Activated T-helper 2 cell treated with anti-CD3 and anti-CD28 coated beads, Interferon-gamma antibody, Interleukin-2, Interleukin-4, amounts not matched to agents 10 μg/mL and 5 μg/mL and 100 μg/mL, durations not matched to agents 14 hours and 24 hours and 36 hours (primary cell): ENCODE measurements at regions not wholly inside any gene's neighbourhood (a gene's known extent, or its start where the extent isn't known, plus 50 kb on each side); places are given as distances from the start of the nearest gene placed in this dataset.

Experiments used
- DNase-seq: peaks from one replicate; pipeline ENCODE4 v3.0.0; 2021; ENCODE audit warnings: low spot score
- H3K27ac Mint-ChIP-seq: one replicate; pipeline ENCODE4 v1.8.0; 2021; ENCODE audit warnings: mixed read lengths
- H3K27me3 Mint-ChIP-seq: one replicate; pipeline ENCODE4 v1.8.0; 2021; ENCODE audit warnings: low read depth, mixed read lengths
- H3K36me3 Mint-ChIP-seq: one replicate; pipeline ENCODE4 v1.8.0; 2021; ENCODE audit warnings: low read depth, mixed read lengths
- H3K4me1 Mint-ChIP-seq: one replicate; pipeline ENCODE4 v1.8.0; 2021; ENCODE audit warnings: low read depth, mixed read lengths
- H3K4me3 Mint-ChIP-seq: one replicate; pipeline ENCODE4 v1.8.0; 2021; ENCODE audit warnings: low read depth, mild to moderate bottlenecking, moderate library complexity, mixed read lengths
- H3K9me3 Mint-ChIP-seq: one replicate; pipeline ENCODE4 v1.8.0; 2021; ENCODE audit warnings: mixed read lengths
- intact Hi-C: fragments of 100-400 bp; cut with micrococcal nuclease; formaldehyde crosslinking; loops from one replicate; pipeline ENCODE4 v1.15.1; 2023

DNA sequence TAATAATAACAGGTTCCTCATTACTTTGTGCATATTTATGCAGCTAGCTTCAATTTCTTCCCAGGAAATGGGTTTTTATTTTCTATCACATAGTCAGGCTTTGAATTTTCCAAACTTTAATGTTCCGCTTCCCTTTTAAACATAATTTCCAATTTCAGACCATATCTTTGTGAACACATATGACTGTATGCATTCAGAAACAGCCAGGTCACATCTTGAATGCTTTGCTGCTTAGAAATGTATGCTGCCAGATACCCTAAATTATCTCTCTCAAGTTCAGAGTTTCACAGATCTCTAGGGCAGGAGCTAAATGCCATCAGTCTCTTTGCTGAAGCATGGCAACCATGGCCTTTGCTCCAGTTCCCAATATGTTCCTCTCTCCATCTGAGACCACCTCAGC is 2203.8 kb downstream of the LRRC4C start:
- Mint-ChIP-seq H3K9me3 (peaks cover 44% of the 10 kb centered on the region), H3K27ac (no peak overlapping the region), H3K36me3 (no peaks in the 10 kb centered on the region), H3K4me1 (no peaks in the 10 kb centered on the region), H3K4me3 (no peak overlapping the region), H3K27me3 (no peaks in the 10 kb centered on the region)
- intact Hi-C loops: no loop called here
- DNase-seq: no peak

DNA sequence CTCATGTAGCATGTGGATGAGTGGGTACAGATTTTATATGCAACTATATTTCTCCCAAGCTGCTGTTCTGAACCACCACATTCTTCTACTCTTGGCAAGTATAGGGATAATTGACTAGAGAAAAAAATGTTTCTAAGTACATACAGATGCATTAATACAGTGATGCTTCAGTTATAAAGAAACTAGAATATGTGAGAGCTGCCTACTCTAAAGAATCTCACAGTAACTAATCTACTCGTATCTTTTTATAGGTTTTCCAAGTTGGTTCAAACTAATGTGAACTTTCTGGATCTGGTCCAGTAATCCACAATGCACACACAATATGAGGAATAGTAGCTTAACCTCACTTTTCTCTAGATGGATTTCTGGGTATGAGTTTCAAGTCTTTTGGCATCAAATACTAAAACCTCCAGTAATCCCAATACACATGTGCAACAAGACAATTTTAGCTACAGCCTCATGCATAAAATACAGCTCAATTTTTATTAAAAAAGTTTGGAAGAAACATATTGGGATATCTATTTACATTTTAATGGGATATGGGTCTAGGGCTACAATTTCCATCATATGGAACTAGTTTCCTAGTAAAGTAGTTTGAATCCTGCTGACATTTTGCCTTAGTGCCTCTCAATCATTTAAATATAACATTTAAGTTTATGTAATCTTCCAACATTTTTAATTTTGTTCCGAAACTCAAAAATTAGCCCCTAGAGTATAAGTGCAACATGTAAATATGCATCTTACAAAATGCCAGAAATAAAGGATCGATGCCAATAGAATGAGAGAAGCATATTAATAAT is 2209.7 kb downstream of the LRRC4C start:
- intact Hi-C loops: no loop called here
- Mint-ChIP-seq H3K27me3 (no peaks in the 10 kb centered on the region), H3K36me3 (no peaks in the 10 kb centered on the region), H3K9me3 (peaks cover 24% of the 10 kb centered on the region), H3K4me3 (no peak overlapping the region), H3K4me1 (no peaks in the 10 kb centered on the region), H3K27ac (no peak overlapping the region)
- DNase-seq: no peak

DNA sequence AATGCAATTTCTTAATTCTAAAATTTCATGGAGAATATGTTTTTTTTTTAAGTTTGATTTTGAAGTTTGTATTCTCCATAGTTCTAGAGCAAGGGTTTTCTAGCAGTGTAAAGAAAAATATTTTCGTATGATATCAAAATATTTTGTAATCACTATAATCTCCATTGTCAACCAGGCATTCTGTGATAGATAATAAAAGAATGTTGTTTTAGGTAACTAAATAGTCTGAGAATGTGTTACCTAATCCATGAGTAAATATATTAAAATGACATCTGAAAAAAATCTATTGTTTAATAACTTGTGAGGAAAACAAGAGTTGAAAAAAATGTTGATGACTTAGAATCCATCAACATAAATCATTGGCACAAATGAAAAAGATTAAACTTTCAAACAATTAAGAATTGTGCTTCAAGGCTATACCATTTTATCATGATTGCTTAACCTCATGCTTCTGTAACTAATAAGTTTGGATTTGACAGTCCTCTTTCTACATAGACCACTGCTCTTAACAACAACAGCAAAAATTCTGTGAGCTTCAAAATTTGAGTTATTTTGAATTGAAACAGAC is 2211.8 kb downstream of the LRRC4C start:
- intact Hi-C loops: no loop called here
- DNase-seq: no peak
- Mint-ChIP-seq H3K27me3 (no peaks in the 10 kb centered on the region), H3K4me3 (no peak overlapping the region), H3K4me1 (no peaks in the 10 kb centered on the region), H3K9me3 (peaks cover 15% of the 10 kb centered on the region), H3K27ac (no peak overlapping the region), H3K36me3 (no peaks in the 10 kb centered on the region)

DNA sequence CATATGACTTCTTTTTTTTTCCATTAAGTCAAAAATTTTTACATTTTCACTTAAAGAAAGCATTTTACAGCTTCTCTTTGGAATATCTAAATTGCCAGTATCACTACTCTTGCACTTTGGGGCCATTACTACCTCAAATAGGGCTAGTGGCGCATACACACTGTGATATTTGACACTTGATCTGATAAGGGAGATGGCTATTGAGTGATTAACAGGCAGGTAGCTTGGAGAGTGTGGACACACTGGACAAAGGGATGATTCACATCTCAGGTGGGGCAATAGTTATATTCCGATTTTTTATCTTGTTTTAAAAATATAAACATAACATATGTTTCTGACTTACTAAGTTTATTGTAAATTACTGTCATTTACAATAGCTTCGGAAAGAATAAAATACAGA is 2219.9 kb downstream of the LRRC4C start:
- Mint-ChIP-seq H3K36me3 (no peaks in the 10 kb centered on the region), H3K27ac (no peak overlapping the region), H3K4me1 (no peaks in the 10 kb centered on the region), H3K9me3 (peaks cover 20% of the 10 kb centered on the region), H3K27me3 (no peaks in the 10 kb centered on the region), H3K4me3 (no peak overlapping the region)
- intact Hi-C loops: no loop called here
- DNase-seq: no peak

DNA sequence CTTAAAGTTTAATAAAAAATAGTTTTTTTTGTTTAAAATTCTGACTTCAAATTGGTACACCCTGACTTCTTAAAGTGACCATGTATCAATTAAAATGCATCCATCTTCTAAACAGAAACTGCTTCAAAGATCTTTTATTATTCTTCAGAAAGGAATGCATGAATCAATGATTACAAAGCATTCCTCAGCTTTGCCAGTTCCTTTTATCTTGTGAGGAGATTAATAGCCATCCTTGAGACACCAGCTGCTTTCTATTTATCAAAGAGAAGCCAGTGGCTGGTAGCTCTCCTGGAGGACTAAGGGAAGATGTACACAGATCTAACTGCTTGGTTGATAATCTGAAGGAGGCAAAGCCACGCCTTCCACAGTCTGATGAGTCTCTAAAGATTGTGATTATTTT is 2222.5 kb downstream of the LRRC4C start:
- no peak for DNase-seq
- H3K4me1 Mint-ChIP-seq: no peaks in the 10 kb centered on the region
- intact Hi-C loops: no loop called here
- H3K27me3 Mint-ChIP-seq: no peaks in the 10 kb centered on the region
- H3K4me3 Mint-ChIP-seq: no peak overlapping the region
- peaks cover 33% of the 10 kb centered on the region for H3K9me3 Mint-ChIP-seq
- H3K27ac Mint-ChIP-seq: no peak overlapping the region
- no peaks in the 10 kb centered on the region for H3K36me3 Mint-ChIP-seq

DNA sequence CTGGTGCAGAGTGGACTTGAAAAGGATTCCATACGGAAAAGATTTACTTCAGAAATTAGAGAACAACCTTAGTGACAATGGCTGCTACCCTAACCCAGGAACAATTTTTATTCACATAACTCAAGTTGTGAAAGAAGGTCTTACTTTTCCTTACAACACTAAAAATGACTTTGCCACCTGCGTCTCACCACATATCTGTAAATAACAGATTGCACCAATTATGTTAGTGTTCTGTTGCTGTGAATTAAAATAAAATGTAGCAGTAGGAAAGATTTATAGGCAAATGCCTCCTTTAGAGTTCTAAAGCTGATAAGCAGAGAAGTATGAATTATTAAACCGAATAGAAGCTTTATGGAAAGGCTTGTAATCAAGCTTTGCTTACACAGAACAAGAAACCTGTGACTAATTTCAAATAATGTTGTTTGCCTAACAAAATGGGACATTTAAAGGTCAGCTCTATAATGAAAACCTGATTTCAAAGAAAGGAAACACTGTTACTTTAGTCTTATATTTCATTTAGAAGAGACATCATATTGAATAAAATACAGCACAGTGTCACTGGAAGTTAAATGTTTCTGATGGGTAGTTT is 2237.8 kb downstream of the LRRC4C start:
- no peaks in the 10 kb centered on the region for H3K36me3 Mint-ChIP-seq
- no peaks in the 10 kb centered on the region for H3K4me1 Mint-ChIP-seq
- intact Hi-C loops: no loop called here
- H3K9me3 Mint-ChIP-seq: peaks cover 36% of the 10 kb centered on the region
- no peak overlapping the region for H3K4me3 Mint-ChIP-seq
- no peak overlapping the region for H3K27ac Mint-ChIP-seq
- DNase-seq: no peak
- H3K27me3 Mint-ChIP-seq: no peaks in the 10 kb centered on the region

DNA sequence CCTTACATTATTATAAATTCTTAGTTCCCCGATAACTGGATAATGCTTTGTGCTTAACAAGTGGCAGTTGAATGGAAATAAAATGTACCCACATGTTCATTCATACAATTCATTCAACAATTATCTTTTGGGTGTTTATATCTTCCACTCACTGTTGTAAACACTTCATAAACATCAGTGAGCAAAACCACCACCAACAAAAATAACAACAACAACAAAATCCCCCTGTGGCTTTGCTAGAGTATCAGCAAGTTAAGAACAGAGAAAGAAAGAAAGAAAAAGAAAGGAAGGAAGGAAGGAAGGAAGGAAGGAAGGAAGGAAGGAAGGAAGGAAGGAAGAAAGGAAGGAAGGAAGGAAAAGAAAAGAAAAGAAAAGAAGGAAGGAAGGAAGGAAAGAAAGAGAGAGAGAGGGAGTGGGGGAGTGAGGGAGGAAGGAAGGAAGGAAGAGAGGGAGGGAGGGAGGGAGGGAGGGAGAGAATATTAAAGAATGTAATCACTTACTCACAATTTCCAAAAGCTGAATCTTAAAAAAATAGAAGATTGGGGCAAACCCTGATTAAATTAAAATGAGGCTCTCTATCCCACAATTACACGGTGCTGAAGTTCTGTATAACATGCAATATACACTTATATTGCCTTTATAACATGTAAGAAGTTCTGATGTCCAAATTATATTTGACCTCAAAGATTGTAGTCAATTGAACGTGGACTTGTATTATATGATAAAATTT is 2238.8 kb downstream of the LRRC4C start:
- Mint-ChIP-seq H3K27me3 (no peaks in the 10 kb centered on the region), H3K27ac (no peak overlapping the region), H3K4me3 (no peak overlapping the region), H3K36me3 (no peaks in the 10 kb centered on the region), H3K4me1 (no peaks in the 10 kb centered on the region), H3K9me3 (peaks cover 39% of the 10 kb centered on the region)
- intact Hi-C loops: no loop called here
- no peak for DNase-seq

DNA sequence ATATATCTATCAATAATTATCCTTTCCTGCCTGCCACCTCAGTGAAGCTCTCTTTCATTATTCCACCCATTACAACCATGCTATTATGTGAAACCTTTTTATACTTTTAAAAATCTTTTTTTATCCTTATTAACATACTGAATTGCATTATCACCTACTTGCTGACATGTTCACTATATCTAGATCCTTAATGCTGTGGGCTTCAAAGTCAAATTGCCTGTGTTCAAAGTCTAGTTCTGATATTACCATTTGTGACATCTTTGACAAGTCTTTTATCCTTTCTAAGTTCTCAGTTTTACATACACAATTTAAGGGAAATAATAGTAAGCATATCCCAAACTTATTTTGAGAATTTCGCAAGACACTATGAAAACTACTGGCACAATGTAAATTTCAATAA is 2239.4 kb downstream of the LRRC4C start:
- H3K27ac Mint-ChIP-seq: no peak overlapping the region
- H3K4me1 Mint-ChIP-seq: no peaks in the 10 kb centered on the region
- peaks cover 38% of the 10 kb centered on the region for H3K9me3 Mint-ChIP-seq

DNA sequence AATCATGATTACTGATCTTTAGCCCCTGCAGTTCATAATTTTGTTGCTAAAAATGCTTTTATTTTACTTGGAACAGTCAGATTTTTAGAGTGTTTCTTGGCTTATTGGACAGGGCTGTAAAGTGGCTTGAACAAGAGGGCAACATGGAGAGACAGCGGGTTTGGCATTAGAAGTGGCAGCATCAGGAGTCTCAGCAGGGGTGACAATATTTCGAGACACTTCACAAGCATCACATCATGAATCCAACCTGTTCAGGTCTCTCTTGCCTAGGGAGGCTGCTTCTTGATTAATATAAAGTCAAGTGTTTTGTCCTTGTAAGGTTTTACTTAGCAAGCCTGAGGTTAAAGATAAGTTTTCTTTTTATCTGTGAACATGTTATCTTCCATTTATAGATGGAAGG is 2249.5 kb downstream of the LRRC4C start:
- Mint-ChIP-seq H3K27me3 (no peaks in the 10 kb centered on the region), H3K36me3 (no peaks in the 10 kb centered on the region), H3K27ac (no peak overlapping the region), H3K4me3 (no peak overlapping the region), H3K4me1 (no peaks in the 10 kb centered on the region), H3K9me3 (peaks cover 12% of the 10 kb centered on the region)
- no peak for DNase-seq
- intact Hi-C loops: no loop called here

More for the DNA sequence above, 2239.4 kb downstream of the LRRC4C start:
- no peak overlapping the region for H3K4me3 Mint-ChIP-seq
- DNase-seq: no peak
- H3K36me3 Mint-ChIP-seq: no peaks in the 10 kb centered on the region
- intact Hi-C loops: no loop called here
- no peaks in the 10 kb centered on the region for H3K27me3 Mint-ChIP-seq

DNA sequence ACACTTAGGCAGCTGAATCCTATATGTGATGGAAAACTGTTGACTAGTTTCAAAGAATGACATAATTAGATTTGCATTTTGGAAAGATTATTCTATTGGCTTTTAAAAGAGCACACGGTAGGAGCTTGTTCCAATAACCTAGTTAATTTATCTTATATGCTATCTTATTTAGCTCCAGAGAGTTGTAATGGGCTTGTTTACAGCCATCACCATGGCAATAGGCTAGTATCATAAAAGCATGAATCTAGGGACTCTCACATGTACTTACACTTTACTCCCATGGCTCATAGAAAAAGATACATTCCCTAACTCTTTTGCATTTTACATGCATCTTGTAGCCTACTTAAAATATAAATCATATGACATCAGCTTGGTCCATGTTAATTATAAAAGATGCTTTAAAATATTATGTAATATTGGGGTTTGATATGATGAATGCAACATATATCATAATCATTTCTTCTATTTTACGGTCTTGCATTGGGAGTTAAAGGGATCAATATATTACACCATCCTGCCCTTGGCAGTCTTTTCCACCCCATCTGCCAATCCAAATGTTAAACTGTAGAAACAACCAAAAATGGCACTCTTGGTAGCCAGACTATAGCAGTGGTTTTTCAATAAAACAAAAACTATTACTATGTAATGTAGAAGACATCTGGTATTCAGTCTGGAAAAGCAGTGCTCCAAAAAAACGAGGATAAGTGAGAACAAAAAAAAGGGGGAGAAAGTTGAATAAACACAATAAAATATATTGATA is 2254.0 kb downstream of the LRRC4C start:
- Mint-ChIP-seq H3K36me3 (no peaks in the 10 kb centered on the region), H3K9me3 (peaks cover 7% of the 10 kb centered on the region), H3K4me3 (no peak overlapping the region), H3K27ac (no peak overlapping the region), H3K27me3 (no peaks in the 10 kb centered on the region), H3K4me1 (no peaks in the 10 kb centered on the region)
- DNase-seq: no peak
- intact Hi-C loops: no loop called here

DNA sequence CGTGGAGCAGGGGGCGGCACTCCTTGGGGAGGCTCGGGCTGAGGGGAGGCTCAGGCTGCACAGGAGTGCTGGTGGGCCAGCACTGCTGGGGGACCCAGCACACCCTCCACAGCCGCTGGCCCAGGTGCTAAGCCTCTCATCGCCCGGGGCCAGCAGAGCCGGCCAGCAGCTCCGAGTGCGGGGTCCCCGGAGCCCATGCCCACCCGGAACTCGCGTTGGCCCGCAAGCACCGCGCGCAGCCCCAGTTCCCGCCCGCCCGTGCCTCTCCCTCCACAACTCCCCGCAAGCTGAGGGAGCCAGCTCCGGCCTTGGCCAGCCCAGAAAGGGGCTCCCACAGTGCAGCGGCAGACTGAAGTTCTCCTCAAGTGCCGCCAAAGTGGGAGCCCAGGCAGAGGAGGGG is 2266.8 kb downstream of the LRRC4C start:
- H3K27me3 Mint-ChIP-seq: no peaks in the 10 kb centered on the region
- H3K4me3 Mint-ChIP-seq: no peak overlapping the region
- H3K36me3 Mint-ChIP-seq: no peaks in the 10 kb centered on the region
- intact Hi-C loops: no loop called here
- no peak for DNase-seq
- no peak overlapping the region for H3K27ac Mint-ChIP-seq
- H3K9me3 Mint-ChIP-seq: peaks cover 11% of the 10 kb centered on the region
- no peaks in the 10 kb centered on the region for H3K4me1 Mint-ChIP-seq

DNA sequence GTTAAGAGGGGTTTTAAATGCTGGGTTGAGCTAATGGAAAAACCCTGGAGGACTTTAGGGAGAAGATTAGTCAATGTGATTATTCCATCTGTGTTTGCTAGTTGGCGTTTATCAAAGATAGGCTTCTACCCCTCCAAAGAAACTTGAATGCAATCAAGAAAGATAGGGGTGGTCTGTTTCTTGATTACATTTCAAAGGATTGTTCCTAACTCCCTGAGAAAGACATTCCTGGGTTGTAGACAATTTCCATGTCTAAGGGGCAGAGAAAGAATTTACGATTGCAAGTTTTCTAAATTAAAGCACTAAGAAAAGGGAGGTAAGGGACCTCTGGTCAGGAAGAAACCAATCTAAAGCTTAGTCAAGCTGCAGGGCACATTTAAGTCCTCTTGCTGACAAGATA is 2268.7 kb downstream of the LRRC4C start:
- H3K9me3 Mint-ChIP-seq: peaks cover 18% of the 10 kb centered on the region
- H3K27me3 Mint-ChIP-seq: no peaks in the 10 kb centered on the region
- DNase-seq: no peak
- no peak overlapping the region for H3K4me3 Mint-ChIP-seq
- H3K27ac Mint-ChIP-seq: no peak overlapping the region
- H3K36me3 Mint-ChIP-seq: no peaks in the 10 kb centered on the region
- no peaks in the 10 kb centered on the region for H3K4me1 Mint-ChIP-seq
- intact Hi-C loops: no loop called here
